WTC11 (cell line): ENCODE measurements at regions not wholly inside any gene's neighbourhood (a gene's known extent, or its start where the extent isn't known, plus 50 kb on each side); places are given as distances from the start of the nearest gene placed in this dataset.

Experiments used
- ATAC-seq: fragments of 200-7000 bp; cut with Tn5 transposase; 2 replicates; pipeline ENCODE4 v1.10.0; 2021; ENCODE audit warnings: mild to moderate bottlenecking, moderate library complexity
- CTCF ChIA-PET: fragments of 300-600 bp; sonication (Branson Sonifier 250); formaldehyde crosslinking; loops from one replicate; lab custom pipeline; 2021; ENCODE audit warnings: antibody characterized with exemption; lab: Charles Lee
- POLR2A ChIA-PET: fragments of 350-600 bp; sonication (Branson Sonifier 250); formaldehyde crosslinking; loops from one replicate; lab custom pipeline; 2021; ENCODE audit warnings: antibody characterized with exemption; lab: Charles Lee
- DNase-seq: peaks from one replicate; pipeline ENCODE4 v3.0.0; 2021; ENCODE audit warnings: low spot score
- H3K27ac Mint-ChIP-seq: 2 replicates; pipeline ENCODE4 v1.8.0; 2021; ENCODE audit warnings: mixed read lengths
- H3K27me3 Mint-ChIP-seq: 2 replicates; pipeline ENCODE4 v1.8.0; 2021; ENCODE audit warnings: low read depth, mild to moderate bottlenecking, moderate library complexity, mixed read lengths
- H3K36me3 Mint-ChIP-seq: 2 replicates; pipeline ENCODE4 v1.8.0; 2021; ENCODE audit warnings: mixed read lengths
- H3K4me1 Mint-ChIP-seq: 2 replicates; pipeline ENCODE4 v1.8.0; 2022; ENCODE audit warnings: mixed read lengths
- H3K4me3 Mint-ChIP-seq: 2 replicates; pipeline ENCODE4 v1.8.0; 2021; ENCODE audit warnings: mild to moderate bottlenecking, moderate library complexity, mixed read lengths
- H3K9me3 Mint-ChIP-seq: 2 replicates; pipeline ENCODE4 v1.8.0; 2021; ENCODE audit warnings: mixed read lengths
- AFF4 ChIP-seq: sonication (generic); formaldehyde crosslinking; IDR thresholded peaks from 2 replicates; pipeline ENCODE4 v1.8.1; 2023; ENCODE audit warnings: mild to moderate bottlenecking, missing genetic modification reagents, borderline replicate concordance
- ARID4B ChIP-seq: sonication (generic); formaldehyde crosslinking; IDR thresholded peaks from 2 replicates; pipeline ENCODE4 v1.8.0; 2023; ENCODE audit warnings: missing genetic modification reagents, mild to moderate bottlenecking, borderline replicate concordance
- ATF3 ChIP-seq: sonication (generic); formaldehyde crosslinking; conservative IDR thresholded peaks from 2 replicates; pipeline ENCODE4 v1.8.1; 2022; ENCODE audit warnings: mild to moderate bottlenecking, missing genetic modification reagents
- CBFB ChIP-seq: sonication (generic); formaldehyde crosslinking; IDR thresholded peaks from 2 replicates; pipeline ENCODE4 v1.8.1; 2022; ENCODE audit warnings: mild to moderate bottlenecking, low read depth, missing genetic modification reagents
- CREM ChIP-seq: sonication (generic); formaldehyde crosslinking; IDR thresholded peaks from 2 replicates; pipeline ENCODE4 v1.8.1; 2022; ENCODE audit warnings: mild to moderate bottlenecking, missing genetic modification reagents, moderate library complexity
- CTCF ChIP-seq: fragments of 200-600 bp; IDR thresholded peaks from 2 replicates; pipeline ENCODE4 v1.8.0; 2022; ENCODE audit warnings: antibody characterized with exemption
- E2F1 ChIP-seq: sonication (generic); formaldehyde crosslinking; IDR thresholded peaks from 2 replicates; pipeline ENCODE4 v1.8.0; 2022; ENCODE audit warnings: mild to moderate bottlenecking, missing genetic modification reagents
- GABPB1 ChIP-seq: sonication (generic); formaldehyde crosslinking; IDR thresholded peaks from 2 replicates; pipeline ENCODE4 v1.8.1; 2023; ENCODE audit warnings: mild to moderate bottlenecking, missing genetic modification reagents
- JAZF1 ChIP-seq: fragments of 250-450 bp; sonication (Bioruptor Pico); IDR thresholded peaks from 2 replicates; pipeline ENCODE4 v1.9.0; 2021; ENCODE audit warnings: moderate library complexity, mild to moderate bottlenecking, inconsistent platforms
- NFATC4 ChIP-seq: fragments of 250-450 bp; sonication (Bioruptor Pico); IDR thresholded peaks from 2 replicates; pipeline ENCODE4 v1.9.0; 2021; ENCODE audit warnings: mild to moderate bottlenecking
- NFYB ChIP-seq: sonication (generic); formaldehyde crosslinking; conservative IDR thresholded peaks from 2 replicates; pipeline ENCODE4 v1.8.0; 2022; ENCODE audit warnings: low read depth, missing genetic modification reagents
- RORB ChIP-seq: fragments of 250-450 bp; sonication (Bioruptor Pico); IDR thresholded peaks from 2 replicates; pipeline ENCODE4 v1.9.0; 2021; ENCODE audit warnings: mild to moderate bottlenecking
- ZBTB43 ChIP-seq: sonication (generic); formaldehyde crosslinking; IDR thresholded peaks from 2 replicates; pipeline ENCODE4 v1.8.1; 2023; ENCODE audit warnings: mild to moderate bottlenecking, missing genetic modification reagents
- ZMAT4 ChIP-seq: fragments of 250-450 bp; sonication (Bioruptor Pico); IDR thresholded peaks from 2 replicates; pipeline ENCODE4 v1.9.0; 2021; ENCODE audit warnings: mild to moderate bottlenecking
- ZNF219 ChIP-seq: sonication (generic); formaldehyde crosslinking; IDR thresholded peaks from 2 replicates; pipeline ENCODE4 v1.8.0; 2023; ENCODE audit warnings: missing genetic modification reagents, mild to moderate bottlenecking, borderline replicate concordance
- ZNF263 ChIP-seq: sonication (generic); formaldehyde crosslinking; IDR thresholded peaks from 2 replicates; pipeline ENCODE4 v1.8.1; 2022; ENCODE audit warnings: low read depth, mild to moderate bottlenecking, moderate library complexity, missing genetic modification reagents
- ZNF281 ChIP-seq: sonication (generic); formaldehyde crosslinking; IDR thresholded peaks from 2 replicates; pipeline ENCODE4 v1.8.0; 2023; ENCODE audit warnings: mild to moderate bottlenecking, missing genetic modification reagents

- H3K4me3 Mint-ChIP-seq = no peak overlapping the region
- H3K9me3 Mint-ChIP-seq = no peaks in the 10 kb centered on the region
Observed at GRCh38 chr5:105101577-105101976, 1539.0 kb upstream of the NUDT12 start.

GRCh38 chr5:105088961-105089360 lies 1526.4 kb upstream of the NUDT12 start:
- no peak for TF ChIP-seq ZBTB43 (CRISPR knock-in tag)
- TF ChIP-seq ZNF263 (CRISPR knock-in tag) = no peak
- TF ChIP-seq E2F1 (CRISPR knock-in tag) = no peak
- no peak for TF ChIP-seq GABPB1 (CRISPR knock-in tag)
- no peak for TF ChIP-seq CTCF
- TF ChIP-seq ARID4B (CRISPR knock-in tag) = no peak
- no peak for TF ChIP-seq RORB
- TF ChIP-seq AFF4 (CRISPR knock-in tag) = no peak
- TF ChIP-seq CREM (CRISPR knock-in tag) = no peak
- TF ChIP-seq NFATC4 = no peak
- TF ChIP-seq ZNF219 (CRISPR knock-in tag) = no peak
- TF ChIP-seq NFYB (CRISPR knock-in tag) = no peak
- TF ChIP-seq JAZF1 (CRISPR knock-in tag) = no peak
- TF ChIP-seq ATF3 = no peak
- TF ChIP-seq ZMAT4 = no peak
- TF ChIP-seq, all 79 proteins: peak for 0
- no peak for ATAC-seq
- Mint-ChIP-seq H3K9me3 (peaks cover 30% of the 10 kb centered on the region), H3K4me3 (no peak overlapping the region), H3K4me1 (no peaks in the 10 kb centered on the region), H3K27ac (no peak overlapping the region), H3K27me3 (no peaks in the 10 kb centered on the region), H3K36me3 (peaks cover 26% of the 10 kb centered on the region)
- ChIA-PET CTCF (no interaction called here), POLR2A (no interaction called here)
- DNase-seq = no peak

More at GRCh38 chr5:105101577-105101976, 1539.0 kb upstream of the NUDT12 start:
- Mint-ChIP-seq H3K27ac (no peak overlapping the region), H3K36me3 (no peaks in the 10 kb centered on the region), H3K27me3 (no peaks in the 10 kb centered on the region), H3K4me1 (no peaks in the 10 kb centered on the region)
- no peak for ATAC-seq
- no peak for DNase-seq
- ChIA-PET POLR2A (no interaction called here), CTCF (no interaction called here)
- TF ChIP-seq ZNF281 (CRISPR knock-in tag) = no peak
- TF ChIP-seq CBFB (CRISPR knock-in tag) = no peak
